H9 (cell line): ENCODE measurements at regions not wholly inside any gene's neighbourhood (a gene's known extent, or its start where the extent isn't known, plus 50 kb on each side); places are given as distances from the start of the nearest gene placed in this dataset.

Experiments
- DNase-seq: peaks from one replicate; pipeline ENCODE4 v3.0.0-alpha.2; 2017
- H2AFZ ChIP-seq: one replicate; pipeline ENCODE4 v1.6.1; 2013; ENCODE audit warnings: mild to moderate bottlenecking, low read length, control low read depth, moderate library complexity
- H2AK5ac ChIP-seq: 2 replicates; pipeline ENCODE4 v1.6.1; 2013; ENCODE audit warnings: low read length, control low read depth, mixed read lengths; ENCODE audit not compliant: insufficient read length
- H2BK120ac ChIP-seq: one replicate; pipeline ENCODE4 v1.6.1; 2013; ENCODE audit warnings: low read depth, mild to moderate bottlenecking, low read length, control low read depth, inconsistent platforms; ENCODE audit not compliant: poor library complexity, severe bottlenecking
- H2BK12ac ChIP-seq: 2 replicates; pipeline ENCODE4 v1.6.1; 2013; ENCODE audit warnings: low read length, control low read depth, mixed read lengths, low read depth; ENCODE audit not compliant: insufficient read length
- H2BK15ac ChIP-seq: 2 replicates; pipeline ENCODE4 v1.6.1; 2013; ENCODE audit warnings: low read depth, low read length, control low read depth
- H2BK20ac ChIP-seq: one replicate; pipeline ENCODE4 v1.6.1; 2013; ENCODE audit warnings: low read depth, mild to moderate bottlenecking, low read length, control low read depth, inconsistent platforms; ENCODE audit not compliant: poor library complexity, severe bottlenecking
- H2BK5ac ChIP-seq: 2 replicates; pipeline ENCODE4 v1.6.1; 2013; ENCODE audit warnings: low read length, control low read depth, mixed read lengths; ENCODE audit not compliant: insufficient read length
- H3K14ac ChIP-seq: 2 replicates; pipeline ENCODE4 v1.6.1; 2013; ENCODE audit warnings: low read length, control low read depth; ENCODE audit not compliant: insufficient read depth
- H3K18ac ChIP-seq: 2 replicates; pipeline ENCODE4 v1.6.1; 2013; ENCODE audit warnings: low read depth, mild to moderate bottlenecking, mixed read lengths, low read length, control low read depth; ENCODE audit not compliant: insufficient read length
- H3K23ac ChIP-seq: 2 replicates; pipeline ENCODE4 v1.6.1; 2013; ENCODE audit warnings: low read length, control low read depth, mixed read lengths, low read depth; ENCODE audit not compliant: insufficient read length
- H3K23me2 ChIP-seq: 2 replicates; pipeline ENCODE4 v1.6.1; 2013; ENCODE audit warnings: low read depth, mild to moderate bottlenecking, mixed read lengths, low read length, control low read depth; ENCODE audit not compliant: insufficient read length, poor library complexity, severe bottlenecking
- H3K27ac ChIP-seq: 2 replicates; pipeline ENCODE4 v1.5.1; 2013; ENCODE audit warnings: low read length, control low read depth, mixed read lengths, low read depth; ENCODE audit not compliant: insufficient read length
- H3K27me3 ChIP-seq: 2 replicates; pipeline ENCODE4 v1.6.1; 2013; ENCODE audit warnings: low read length, control low read depth, inconsistent platforms; ENCODE audit not compliant: insufficient read depth
- H3K4ac ChIP-seq: 2 replicates; pipeline ENCODE4 v1.6.1; 2013; ENCODE audit warnings: low read depth, mild to moderate bottlenecking, control low read depth, inconsistent platforms, low read length, moderate library complexity
- H3K4me1 ChIP-seq: 2 replicates; pipeline ENCODE4 v1.6.1; 2013; ENCODE audit warnings: low read length, control low read depth, inconsistent platforms; ENCODE audit not compliant: insufficient read depth
- H3K4me2 ChIP-seq: 2 replicates; pipeline ENCODE4 v1.6.1; 2013; ENCODE audit warnings: low read length, control low read depth, mixed read lengths; ENCODE audit not compliant: insufficient read length, insufficient read depth
- H3K56ac ChIP-seq: 2 replicates; pipeline ENCODE4 v1.6.1; 2013; ENCODE audit warnings: low read depth, mild to moderate bottlenecking, mixed read lengths, low read length, control low read depth; ENCODE audit not compliant: insufficient read length
- H3K79me1 ChIP-seq: 2 replicates; pipeline ENCODE4 v1.6.1; 2013; ENCODE audit warnings: low read depth, mild to moderate bottlenecking, moderate library complexity, low read length, control low read depth, inconsistent platforms; ENCODE audit not compliant: insufficient read depth, poor library complexity, severe bottlenecking
- H3K79me2 ChIP-seq: 2 replicates; pipeline ENCODE4 v1.6.1; 2013; ENCODE audit warnings: low read length, control low read depth, inconsistent platforms; ENCODE audit not compliant: insufficient read depth
- H3K9ac ChIP-seq: 2 replicates; pipeline ENCODE4 v1.6.1; 2013; ENCODE audit warnings: low read length, control low read depth, mixed read lengths; ENCODE audit not compliant: insufficient read length; ENCODE audit errors: extremely low read depth
- H3K9me3 ChIP-seq: one replicate; pipeline ENCODE4 v1.6.1; 2013; ENCODE audit warnings: low read depth, low read length, inconsistent platforms; ENCODE audit not compliant: control insufficient read depth
- H3T11ph ChIP-seq: one replicate; pipeline ENCODE4 v1.6.1; 2013; ENCODE audit warnings: mild to moderate bottlenecking, low read length, control low read depth, inconsistent platforms
- H4K20me1 ChIP-seq: one replicate; pipeline ENCODE4 v1.6.1; 2013; ENCODE audit not compliant: control insufficient read depth, insufficient read length, insufficient read depth
- H4K5ac ChIP-seq: 2 replicates; pipeline ENCODE4 v1.6.1; 2013; ENCODE audit warnings: low read depth, mild to moderate bottlenecking, mixed read lengths, low read length, control low read depth; ENCODE audit not compliant: insufficient read length
- H4K8ac ChIP-seq: replicated peaks from 2 replicates; pipeline ENCODE4 v1.6.1; 2013; ENCODE audit warnings: low read length, control low read depth, mixed read lengths, low read depth; ENCODE audit not compliant: insufficient read length
- H4K91ac ChIP-seq: 2 replicates; pipeline ENCODE4 v1.6.1; 2013; ENCODE audit warnings: low read depth, mild to moderate bottlenecking, moderate library complexity, mixed read lengths, low read length, control low read depth; ENCODE audit not compliant: insufficient read length
- H3K27ac Mint-ChIP-seq, 3 experiments: 2 replicates in 2 of 3; 3 replicates in 1 of 3; pipeline ENCODE4 v1.8.0; 2020 to 2021; ENCODE audit warnings: mixed read lengths in 3 of 3, mild to moderate bottlenecking in 1 of 3, moderate library complexity in 1 of 3
- H3K27me3 Mint-ChIP-seq: 2 replicates; pipeline ENCODE4 v1.8.0; 2021; ENCODE audit warnings: low read depth, mild to moderate bottlenecking, moderate library complexity, mixed read lengths
- H3K36me3 Mint-ChIP-seq, 3 experiments: 2 replicates in 2 of 3; 3 replicates in 1 of 3; pipeline ENCODE4 v1.8.0; 2020 to 2021; ENCODE audit warnings: low read depth in 3 of 3, mixed read lengths in 3 of 3; ENCODE audit not compliant: insufficient read depth in 1 of 3
- H3K4me1 Mint-ChIP-seq, 2 experiments: 2 replicates each; pipeline ENCODE4 v1.8.0; 2020; ENCODE audit warnings: mixed read lengths in 2 of 2
- H3K4me3 Mint-ChIP-seq, 2 experiments: 2 replicates in 1 of 2; 3 replicates in 1 of 2; pipeline ENCODE4 v1.8.0; 2020 to 2021; ENCODE audit warnings: mild to moderate bottlenecking in 2 of 2, mixed read lengths in 2 of 2, moderate library complexity in 1 of 2
- H3K9me3 Mint-ChIP-seq, 2 experiments: 2 replicates in 1 of 2; 3 replicates in 1 of 2; pipeline ENCODE4 v1.8.0; 2020; ENCODE audit warnings: mild to moderate bottlenecking in 2 of 2, mixed read lengths in 2 of 2, moderate library complexity in 1 of 2
- WGBS: extraction: QIAGEN DNeasy Blood & Tissue Kit; methylation state at CpG from one replicate; pipeline ENCODE4 v1.1.7; 2013; ENCODE audit warnings: missing lambda C conversion rate, low lambda C conversion rate, mixed read lengths; ENCODE audit not compliant: insufficient read length; ENCODE audit errors: extremely low coverage; 5-methylcytosine and 5-hydroxymethylcytosine counted together
- TF ChIP-seq, protein P1 (sequence below): fragments of 200-600 bp; sonication (generic); conservative IDR thresholded peaks from 3 replicates; pipeline ENCODE4 v1.8.0; 2021; ENCODE audit warnings: antibody characterized with exemption, mild to moderate bottlenecking

GRCh38 chr1:178025613-178026356, 55.9 kb upstream of the SEC16B start:
- no CpG with 5 or more reads among the region's 9 CpGs for whole genome bisulfite sequencing
- Histone ChIP-seq H2BK20ac (no peak overlapping the region), H3K79me1 (no peaks in the 10 kb centered on the region), H3K4me1 (no peaks in the 10 kb centered on the region), H4K8ac (no peak overlapping the region), H4K91ac (no peak overlapping the region), H3K18ac (no peak overlapping the region), H3K4ac (no peak overlapping the region), H3K56ac (no peak overlapping the region), H4K20me1 (no peaks in the 10 kb centered on the region), H3K79me2 (no peaks in the 10 kb centered on the region), H3K23ac (no peak overlapping the region), H2BK120ac (no peak overlapping the region), H2AK5ac (no peak overlapping the region), H3K4me2 (no peak overlapping the region), H3K9ac (no peak overlapping the region), H3K27me3 (no peaks in the 10 kb centered on the region), H3K23me2 (no peaks in the 10 kb centered on the region), H3K9me3 (no peaks in the 10 kb centered on the region), H2BK12ac (no peak overlapping the region), H2AFZ (no peak overlapping the region), H3T11ph (no peak overlapping the region), H4K5ac (no peak overlapping the region), H3K14ac (no peak overlapping the region), H2BK5ac (no peak overlapping the region), H2BK15ac (no peak overlapping the region), H3K27ac (no peak overlapping the region)
- no peak for DNase-seq
- peaks cover 0 to 5% (median 0%) of the 10 kb centered on the region in 3 experiments; a peak in 1 of 7 replicates for H3K36me3 Mint-ChIP-seq
- H3K4me1 Mint-ChIP-seq: no peaks in the 10 kb centered on the region
- TF ChIP-seq, protein P1, sequence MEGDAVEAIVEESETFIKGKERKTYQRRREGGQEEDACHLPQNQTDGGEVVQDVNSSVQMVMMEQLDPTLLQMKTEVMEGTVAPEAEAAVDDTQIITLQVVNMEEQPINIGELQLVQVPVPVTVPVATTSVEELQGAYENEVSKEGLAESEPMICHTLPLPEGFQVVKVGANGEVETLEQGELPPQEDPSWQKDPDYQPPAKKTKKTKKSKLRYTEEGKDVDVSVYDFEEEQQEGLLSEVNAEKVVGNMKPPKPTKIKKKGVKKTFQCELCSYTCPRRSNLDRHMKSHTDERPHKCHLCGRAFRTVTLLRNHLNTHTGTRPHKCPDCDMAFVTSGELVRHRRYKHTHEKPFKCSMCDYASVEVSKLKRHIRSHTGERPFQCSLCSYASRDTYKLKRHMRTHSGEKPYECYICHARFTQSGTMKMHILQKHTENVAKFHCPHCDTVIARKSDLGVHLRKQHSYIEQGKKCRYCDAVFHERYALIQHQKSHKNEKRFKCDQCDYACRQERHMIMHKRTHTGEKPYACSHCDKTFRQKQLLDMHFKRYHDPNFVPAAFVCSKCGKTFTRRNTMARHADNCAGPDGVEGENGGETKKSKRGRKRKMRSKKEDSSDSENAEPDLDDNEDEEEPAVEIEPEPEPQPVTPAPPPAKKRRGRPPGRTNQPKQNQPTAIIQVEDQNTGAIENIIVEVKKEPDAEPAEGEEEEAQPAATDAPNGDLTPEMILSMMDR: no peak
- H3K4me3 Mint-ChIP-seq: no peak overlapping the region
- H3K27me3 Mint-ChIP-seq: no peaks in the 10 kb centered on the region
- no peaks in the 10 kb centered on the region for H3K9me3 Mint-ChIP-seq
- H3K27ac Mint-ChIP-seq: no peak overlapping the region
